ENCODE measurements at regions not wholly inside any gene's neighbourhood (a gene's known extent, or its start where the extent isn't known, plus 50 kb on each side); places are given as distances from the start of the nearest gene placed in this dataset.

DNA sequence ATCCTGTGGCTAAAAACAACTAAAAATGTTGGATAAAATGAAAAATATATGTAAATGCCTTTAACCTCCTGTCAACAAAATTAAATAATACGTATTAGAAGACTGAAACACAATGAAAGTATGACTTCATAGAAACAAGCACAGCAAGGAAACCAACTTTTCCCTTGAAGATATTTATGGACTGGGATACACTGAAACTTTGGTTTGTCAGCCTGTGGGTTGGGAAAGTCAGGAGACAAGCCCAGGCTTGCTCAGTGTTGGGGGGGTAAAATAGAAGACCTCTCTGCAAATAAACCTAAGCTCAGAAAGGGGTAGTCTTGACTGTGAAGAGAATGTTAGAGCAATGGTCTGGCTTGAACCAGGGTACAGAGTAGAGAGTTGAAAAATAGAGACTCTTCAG lies 454.5 kb downstream of the FBXO15 start:
- TF ChIP-seq CTCF (conservative IDR thresholded peaks at IDR 0.05) (no peak), ZFX (IDR thresholded peaks at IDR 0.05) (no peak)

Data from C4-2B (cell line).